ENCODE measurements at regions not wholly inside any gene's neighbourhood (a gene's known extent, or its start where the extent isn't known, plus 50 kb on each side); places are given as distances from the start of the nearest gene placed in this dataset.

DNA sequence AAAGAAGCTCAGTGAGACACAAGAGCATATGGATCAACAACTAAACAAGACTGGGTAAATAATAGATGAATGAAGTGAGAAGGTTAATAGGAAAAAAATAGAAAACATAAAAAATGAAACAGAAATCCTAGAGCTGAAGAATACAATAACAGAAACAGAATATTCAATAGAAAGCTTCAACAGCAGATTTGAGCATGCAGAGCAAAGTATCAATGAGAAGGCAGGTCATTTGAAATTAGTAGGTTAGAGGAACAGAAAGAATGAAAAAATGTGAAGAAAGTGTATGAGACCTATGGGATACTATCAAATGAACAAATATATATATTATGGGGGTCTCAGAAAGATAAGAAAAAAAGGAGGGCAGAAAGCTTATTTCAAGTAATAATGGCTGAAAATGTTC lies 362.9 kb upstream of the POU3F2 start:
- TF ChIP-seq, protein P1, sequence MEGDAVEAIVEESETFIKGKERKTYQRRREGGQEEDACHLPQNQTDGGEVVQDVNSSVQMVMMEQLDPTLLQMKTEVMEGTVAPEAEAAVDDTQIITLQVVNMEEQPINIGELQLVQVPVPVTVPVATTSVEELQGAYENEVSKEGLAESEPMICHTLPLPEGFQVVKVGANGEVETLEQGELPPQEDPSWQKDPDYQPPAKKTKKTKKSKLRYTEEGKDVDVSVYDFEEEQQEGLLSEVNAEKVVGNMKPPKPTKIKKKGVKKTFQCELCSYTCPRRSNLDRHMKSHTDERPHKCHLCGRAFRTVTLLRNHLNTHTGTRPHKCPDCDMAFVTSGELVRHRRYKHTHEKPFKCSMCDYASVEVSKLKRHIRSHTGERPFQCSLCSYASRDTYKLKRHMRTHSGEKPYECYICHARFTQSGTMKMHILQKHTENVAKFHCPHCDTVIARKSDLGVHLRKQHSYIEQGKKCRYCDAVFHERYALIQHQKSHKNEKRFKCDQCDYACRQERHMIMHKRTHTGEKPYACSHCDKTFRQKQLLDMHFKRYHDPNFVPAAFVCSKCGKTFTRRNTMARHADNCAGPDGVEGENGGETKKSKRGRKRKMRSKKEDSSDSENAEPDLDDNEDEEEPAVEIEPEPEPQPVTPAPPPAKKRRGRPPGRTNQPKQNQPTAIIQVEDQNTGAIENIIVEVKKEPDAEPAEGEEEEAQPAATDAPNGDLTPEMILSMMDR (IDR thresholded peaks at IDR 0.05), result no peak
- TF ChIP-seq EZH2 (IDR thresholded peaks at IDR 0.05) (no peak), EZH2phosphoT487 (IDR thresholded peaks at IDR 0.05) (no peak)

Data from neural progenitor cell (in vitro differentiated cells).